B cell (primary cell): ENCODE measurements at regions not wholly inside any gene's neighbourhood (a gene's known extent, or its start where the extent isn't known, plus 50 kb on each side); places are given as distances from the start of the nearest gene placed in this dataset.

ENCODE experiments used
- CTCF ChIP-seq: fragments of 200-600 bp; IDR thresholded peaks from one replicate; pipeline ENCODE4 v1.8.0; 2022; ENCODE audit warnings: antibody characterized with exemption, mild to moderate bottlenecking
- EZH2 ChIP-seq: IDR thresholded peaks from 2 replicates; pipeline ENCODE4 v1.6.1; 2012; ENCODE audit warnings: borderline replicate concordance, low read depth, mild to moderate bottlenecking, moderate library complexity, low read length; ENCODE audit not compliant: insufficient read depth, poor library complexity, severe bottlenecking

GRCh38 chr11:100636536-100636935 lies 50.6 kb upstream of the ARHGAP42 start:
- TF ChIP-seq CTCF (no peak), EZH2 (no peak)
